CD4-positive, alpha-beta memory T cell (primary cell): ENCODE measurements at regions not wholly inside any gene's neighbourhood (a gene's known extent, or its start where the extent isn't known, plus 50 kb on each side); places are given as distances from the start of the nearest gene placed in this dataset.

Experiments
- CTCF ChIA-PET: fragments of 350-600 bp; sonication (Branson Sonifier 250); formaldehyde crosslinking; loops from one replicate; lab custom pipeline; 2021; ENCODE audit warnings: inconsistent platforms; ENCODE audit not compliant: partially characterized antibody; lab: Charles Lee
- POLR2A ChIA-PET: fragments of 350-600 bp; sonication (Branson Sonifier 250); formaldehyde crosslinking; loops from one replicate; lab custom pipeline; 2021; ENCODE audit not compliant: partially characterized antibody; lab: Charles Lee
- DNase-seq, 5 donors: peaks; one replicate each; pipeline versions ENCODE4 v3.0.0 to v3.0.0-alpha.2; 2020 to 2022; ENCODE audit warnings: mixed read lengths in 1 of 5
- H3K27ac ChIP-seq: one replicate; pipeline ENCODE4 v1.7.0; 2013; ENCODE audit warnings: low read depth, low read length
- H3K27me3 ChIP-seq: 2 replicates; pipeline ENCODE4 v1.7.0; 2013; ENCODE audit warnings: mild to moderate bottlenecking, low read length, moderate library complexity; ENCODE audit not compliant: insufficient read depth
- H3K36me3 ChIP-seq: 2 replicates; pipeline ENCODE4 v1.7.0; 2013; ENCODE audit warnings: mild to moderate bottlenecking, low read length, moderate library complexity; ENCODE audit not compliant: insufficient read depth
- H3K4me1 ChIP-seq: 2 replicates; pipeline ENCODE4 v1.7.0; 2013; ENCODE audit warnings: mild to moderate bottlenecking, low read length, moderate library complexity; ENCODE audit not compliant: insufficient read depth
- H3K4me3 ChIP-seq, 2 donors: one replicate each; pipeline ENCODE4 v1.7.0; 2013; ENCODE audit warnings: low read length in 2 of 2, mild to moderate bottlenecking in 1 of 2
- H3K9me3 ChIP-seq, 2 donors: one replicate each; pipeline ENCODE4 v1.7.0; 2013; ENCODE audit warnings: low read length in 2 of 2, control low read depth in 1 of 2; ENCODE audit not compliant: control insufficient read depth in 1 of 2
- H3K27ac Mint-ChIP-seq, 7 donors: one replicate each; pipeline ENCODE4 v1.8.0; 2020 to 2021; ENCODE audit warnings: mixed read lengths in 7 of 7, mild to moderate bottlenecking in 6 of 7, inconsistent platforms in 3 of 7, moderate library complexity in 3 of 7
- H3K27me3 Mint-ChIP-seq, 2 donors: one replicate each; pipeline ENCODE4 v1.8.0; 2020 to 2021; ENCODE audit warnings: mixed read lengths in 2 of 2
- H3K36me3 Mint-ChIP-seq, 2 donors: one replicate each; pipeline ENCODE4 v1.8.0; 2020 to 2021; ENCODE audit warnings: mixed read lengths in 2 of 2, inconsistent platforms in 1 of 2, mild to moderate bottlenecking in 1 of 2
- H3K4me1 Mint-ChIP-seq, 4 donors: one replicate each; pipeline ENCODE4 v1.8.0; 2020 to 2021; ENCODE audit warnings: mixed read lengths in 4 of 4, mild to moderate bottlenecking in 1 of 4
- H3K4me3 Mint-ChIP-seq, 8 donors: one replicate each; pipeline ENCODE4 v1.8.0; 2020 to 2021; ENCODE audit warnings: mixed read lengths in 8 of 8, mild to moderate bottlenecking in 7 of 8, moderate library complexity in 6 of 8, inconsistent platforms in 3 of 8
- H3K9me3 Mint-ChIP-seq, 8 donors: one replicate each; pipeline ENCODE4 v1.8.0; 2020 to 2021; ENCODE audit warnings: mixed read lengths in 8 of 8, mild to moderate bottlenecking in 5 of 8, inconsistent platforms in 3 of 8, moderate library complexity in 1 of 8
- intact Hi-C: fragments of 100-400 bp; cut with micrococcal nuclease; formaldehyde crosslinking; loops from one replicate; pipeline ENCODE4 v1.15.1; 2023

DNA sequence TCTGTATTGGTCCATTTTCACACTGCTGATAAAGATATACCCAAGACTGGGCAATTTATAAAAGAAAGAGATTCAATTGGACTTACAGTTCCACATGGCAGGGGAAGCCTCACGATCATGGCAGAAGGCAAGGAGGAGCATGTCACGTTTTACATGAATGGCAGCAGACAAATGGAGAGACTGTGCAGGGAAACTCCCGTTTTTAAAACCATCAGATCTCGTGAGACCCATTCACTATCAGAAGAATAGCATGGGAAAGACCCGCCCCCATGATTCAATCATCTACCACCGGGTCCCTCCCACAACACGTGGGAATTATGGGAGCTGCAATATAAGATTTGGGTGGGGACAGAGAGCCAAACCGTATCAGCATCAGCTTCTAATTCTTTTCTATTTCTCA lies 217.0 kb downstream of the ANAPC1 start:
- ChIA-PET CTCF (interaction anchor here (1.6 kb wide), 1 partner anchor 9 kb away, joined by 4 read pairs; no protein-coding TSS in a partner anchor), POLR2A (no interaction called here)
- Histone ChIP-seq H3K27me3 (no peaks in the 10 kb centered on the region), H3K36me3 (no peaks in the 10 kb centered on the region), H3K9me3 (no peaks in the 10 kb centered on the region), H3K4me1 (peaks cover 8% of the 10 kb centered on the region), H3K27ac (no peak overlapping the region), H3K4me3 (no peak overlapping the region)
- intact Hi-C loops: no loop called here
- Mint-ChIP-seq H3K4me1 (peaks cover 0 to 9% (median 6%) of the 10 kb centered on the region in 4 donors), H3K4me3 (no peak overlapping the region), H3K9me3 (no peaks in the 10 kb centered on the region), H3K27me3 (no peaks in the 10 kb centered on the region), H3K27ac (no peak overlapping the region), H3K36me3 (no peaks in the 10 kb centered on the region)
- DNase-seq: no peak

DNA sequence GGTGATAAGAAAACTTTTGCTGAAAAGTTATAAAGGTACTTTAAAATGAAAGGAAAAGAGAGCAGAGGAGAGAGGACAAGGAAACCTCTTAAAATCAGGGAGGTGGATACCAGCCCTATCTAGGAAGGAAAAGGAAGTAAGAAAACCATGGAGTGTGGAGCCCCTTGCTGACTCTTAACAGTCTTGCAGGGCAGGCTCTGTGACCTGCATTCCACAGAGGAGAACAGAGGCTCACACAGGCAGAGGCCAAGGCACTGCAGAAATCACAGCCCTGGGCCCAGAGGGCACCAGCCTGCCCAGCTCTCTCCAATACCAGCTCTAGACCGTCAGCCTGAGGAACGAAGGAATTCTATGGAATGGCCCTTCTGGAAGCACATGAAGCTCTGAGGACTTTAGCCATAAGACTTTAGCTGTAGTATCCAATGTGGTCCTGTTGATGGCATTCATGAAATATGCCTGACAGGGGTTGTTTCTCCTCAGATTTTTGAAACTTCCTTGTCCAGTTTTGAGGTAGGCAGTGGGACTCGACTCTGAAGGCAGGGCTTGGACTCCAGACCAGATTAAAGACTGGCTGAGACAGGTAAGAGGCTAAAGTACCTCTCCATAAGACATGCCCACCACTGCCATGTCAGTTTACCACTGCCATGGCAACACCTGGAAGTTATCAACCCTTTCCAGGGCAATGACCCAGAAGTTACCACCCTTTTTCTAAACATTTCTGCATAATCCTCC lies 216.3 kb downstream of the ANAPC1 start:
- H3K36me3 Mint-ChIP-seq: no peaks in the 10 kb centered on the region
- Histone ChIP-seq H3K27ac (no peak overlapping the region), H3K9me3 (no peaks in the 10 kb centered on the region), H3K4me3 (no peak overlapping the region), H3K4me1 (peaks cover 4% of the 10 kb centered on the region), H3K36me3 (no peaks in the 10 kb centered on the region), H3K27me3 (no peaks in the 10 kb centered on the region)
- H3K9me3 Mint-ChIP-seq: no peaks in the 10 kb centered on the region
- CTCF ChIA-PET: interaction anchor here (1.6 kb wide), 1 partner anchor 10 kb away, joined by 4 read pairs; no protein-coding TSS in a partner anchor
- no peak overlapping the region for H3K27ac Mint-ChIP-seq
- H3K27me3 Mint-ChIP-seq: no peaks in the 10 kb centered on the region
- POLR2A ChIA-PET: no interaction called here
- intact Hi-C loops: no loop called here
- peaks cover 0 to 7% (median 5%) of the 10 kb centered on the region in 4 donors for H3K4me1 Mint-ChIP-seq
- no peak overlapping the region for H3K4me3 Mint-ChIP-seq
- DNase-seq: no peak

DNA sequence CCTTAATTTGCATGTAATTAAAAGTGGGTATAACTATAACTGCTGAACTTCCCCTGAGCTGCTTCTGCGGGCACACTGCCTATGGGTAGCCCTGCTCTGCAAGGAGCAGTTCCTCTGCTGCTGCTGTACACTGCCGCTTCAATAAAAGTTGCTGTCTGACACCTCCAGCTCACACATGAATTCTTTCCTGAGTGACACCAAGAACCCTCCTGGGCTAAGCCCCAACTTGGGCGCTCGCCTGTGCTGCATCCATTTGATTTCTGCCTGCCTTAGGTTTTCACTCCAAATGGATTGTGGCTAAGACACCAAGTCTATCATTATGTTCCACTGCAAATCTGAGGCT lies 215.7 kb downstream of the ANAPC1 start:
- POLR2A ChIA-PET: no interaction called here
- H3K9me3 ChIP-seq: no peaks in the 10 kb centered on the region
- Mint-ChIP-seq H3K27me3 (no peaks in the 10 kb centered on the region), H3K27ac (no peak overlapping the region), H3K4me1 (peaks cover 0 to 4% (median under 1%) of the 10 kb centered on the region in 4 donors), H3K4me3 (no peak overlapping the region), H3K9me3 (no peaks in the 10 kb centered on the region), H3K36me3 (no peaks in the 10 kb centered on the region)
- no peak overlapping the region for H3K4me3 ChIP-seq
- H3K27me3 ChIP-seq: no peaks in the 10 kb centered on the region
- no peak for DNase-seq
- CTCF ChIA-PET: interaction anchor here (1.6 kb wide), 1 partner anchor 10 kb away, joined by 4 read pairs; no protein-coding TSS in a partner anchor
- no peaks in the 10 kb centered on the region for H3K4me1 ChIP-seq
- no peaks in the 10 kb centered on the region for H3K36me3 ChIP-seq
- intact Hi-C loops: no loop called here
- no peak overlapping the region for H3K27ac ChIP-seq

DNA sequence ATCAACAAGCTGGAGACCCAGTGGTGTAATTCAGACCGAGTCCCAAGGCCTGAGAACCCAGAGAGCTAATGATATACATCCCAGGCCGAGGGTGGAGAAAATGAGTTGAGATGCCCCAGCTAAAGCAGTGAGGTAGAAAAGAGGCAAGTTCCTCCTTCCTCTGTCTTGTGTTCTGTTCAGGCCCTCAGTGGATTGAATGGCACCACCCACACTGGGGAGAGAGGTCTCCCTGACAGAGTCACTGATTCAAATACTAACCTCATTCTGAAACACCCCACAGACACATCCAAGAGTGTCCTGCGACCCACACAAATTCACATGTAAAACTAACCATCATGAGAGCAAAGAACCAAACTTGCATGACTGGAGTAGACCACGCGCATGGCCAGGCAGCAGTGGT lies 215.3 kb downstream of the ANAPC1 start:
- CTCF ChIA-PET: no interaction called here
- H3K9me3 Mint-ChIP-seq: no peaks in the 10 kb centered on the region
- H3K4me3 Mint-ChIP-seq: no peak overlapping the region
- H3K4me1 Mint-ChIP-seq: no peaks in the 10 kb centered on the region
- H3K27me3 Mint-ChIP-seq: peaks cover 0 to under 1% of the 10 kb centered on the region in 2 donors
- no peaks in the 10 kb centered on the region for H3K27me3 ChIP-seq
- no peak overlapping the region for H3K27ac ChIP-seq
- H3K27ac Mint-ChIP-seq: no peak overlapping the region
- H3K4me1 ChIP-seq: no peaks in the 10 kb centered on the region
- no peaks in the 10 kb centered on the region for H3K9me3 ChIP-seq
- POLR2A ChIA-PET: no interaction called here
- intact Hi-C loops: no loop called here
- no peak overlapping the region for H3K4me3 ChIP-seq
- H3K36me3 ChIP-seq: no peaks in the 10 kb centered on the region
- no peak for DNase-seq
- no peaks in the 10 kb centered on the region for H3K36me3 Mint-ChIP-seq

DNA sequence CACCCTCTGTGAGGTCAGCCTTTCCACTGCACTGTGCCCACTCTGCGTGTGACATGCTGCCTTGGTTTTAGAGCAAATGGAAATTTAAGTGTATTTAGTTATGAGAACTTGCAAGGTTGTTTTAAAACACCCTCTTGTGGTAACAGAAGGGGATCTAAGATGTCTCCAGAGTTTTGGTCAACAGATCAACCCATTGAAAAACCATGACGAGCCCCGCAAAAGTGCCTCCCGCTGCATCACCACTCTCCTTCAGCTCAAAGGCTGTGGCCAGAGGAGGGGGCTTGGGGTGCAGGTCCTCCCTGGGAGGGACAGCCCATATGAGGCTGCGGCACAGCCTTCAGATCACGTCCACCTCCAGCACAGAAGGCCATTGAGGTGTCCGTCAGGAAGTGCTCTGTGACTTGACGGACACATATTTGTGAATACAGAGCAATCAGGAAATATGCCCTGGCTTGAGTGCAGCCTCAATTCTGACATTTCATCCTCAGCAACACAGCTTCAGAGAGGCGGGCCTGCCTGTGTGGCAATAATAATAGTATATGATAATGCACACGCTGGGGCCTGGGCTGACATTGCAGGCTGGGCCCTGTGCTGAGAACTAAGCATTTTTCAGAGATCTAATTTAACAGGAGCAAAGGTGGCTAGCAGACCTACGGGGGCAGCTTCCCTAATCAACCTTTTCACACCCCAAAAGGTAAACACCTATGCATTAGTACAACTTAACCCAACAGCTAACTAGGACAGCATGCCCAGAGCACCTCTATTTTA lies 213.9 kb downstream of the ANAPC1 start:
- H3K9me3 Mint-ChIP-seq: no peaks in the 10 kb centered on the region
- Histone ChIP-seq H3K36me3 (no peaks in the 10 kb centered on the region), H3K9me3 (no peaks in the 10 kb centered on the region), H3K4me3 (no peak overlapping the region), H3K4me1 (no peaks in the 10 kb centered on the region), H3K27me3 (no peaks in the 10 kb centered on the region), H3K27ac (no peak overlapping the region)
- peaks cover 0 to 1% (median 0%) of the 10 kb centered on the region in 4 donors for H3K4me1 Mint-ChIP-seq
- POLR2A ChIA-PET: no interaction called here
- H3K36me3 Mint-ChIP-seq: no peaks in the 10 kb centered on the region
- H3K27ac Mint-ChIP-seq: no peak overlapping the region
- H3K4me3 Mint-ChIP-seq: no peak overlapping the region
- intact Hi-C loops: no loop called here
- H3K27me3 Mint-ChIP-seq: peaks cover 0 to 3% of the 10 kb centered on the region in 2 donors
- DNase-seq: no peak
- CTCF ChIA-PET: no interaction called here

DNA sequence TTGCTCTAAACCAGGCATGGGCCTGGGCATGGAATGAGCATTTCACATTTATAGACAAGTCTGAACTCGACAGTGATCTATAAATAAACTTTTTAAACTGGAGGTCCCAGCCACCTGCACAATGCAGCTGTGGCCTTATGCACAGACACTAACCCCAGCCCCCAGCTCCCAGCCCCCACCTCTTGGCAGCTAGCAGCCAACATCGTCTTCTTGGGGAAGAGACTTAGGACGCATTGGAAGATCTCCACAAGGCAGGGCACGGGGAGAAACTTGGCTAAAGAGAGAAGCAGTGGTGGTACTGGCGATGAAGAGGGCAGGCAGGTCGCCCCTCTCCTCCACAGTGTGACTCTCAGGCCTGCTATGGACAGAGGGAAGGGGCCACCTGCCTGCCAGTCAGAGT lies 213.2 kb downstream of the ANAPC1 start:
- Histone ChIP-seq H3K9me3 (no peaks in the 10 kb centered on the region), H3K4me1 (no peaks in the 10 kb centered on the region), H3K27me3 (no peaks in the 10 kb centered on the region), H3K36me3 (no peaks in the 10 kb centered on the region), H3K27ac (no peak overlapping the region), H3K4me3 (no peak overlapping the region)
- Mint-ChIP-seq H3K4me3 (no peak overlapping the region), H3K4me1 (peaks cover 0 to 1% (median 0%) of the 10 kb centered on the region in 4 donors), H3K36me3 (no peaks in the 10 kb centered on the region), H3K27me3 (peaks cover 0 to 3% of the 10 kb centered on the region in 2 donors), H3K27ac (no peak overlapping the region), H3K9me3 (no peaks in the 10 kb centered on the region)
- ChIA-PET CTCF (no interaction called here), POLR2A (interaction anchor here (0.6 kb wide), 1 partner anchor 20 kb away, joined by 3 read pairs; no protein-coding TSS in a partner anchor)
- intact Hi-C loops: no loop called here
- DNase-seq: no peak

DNA sequence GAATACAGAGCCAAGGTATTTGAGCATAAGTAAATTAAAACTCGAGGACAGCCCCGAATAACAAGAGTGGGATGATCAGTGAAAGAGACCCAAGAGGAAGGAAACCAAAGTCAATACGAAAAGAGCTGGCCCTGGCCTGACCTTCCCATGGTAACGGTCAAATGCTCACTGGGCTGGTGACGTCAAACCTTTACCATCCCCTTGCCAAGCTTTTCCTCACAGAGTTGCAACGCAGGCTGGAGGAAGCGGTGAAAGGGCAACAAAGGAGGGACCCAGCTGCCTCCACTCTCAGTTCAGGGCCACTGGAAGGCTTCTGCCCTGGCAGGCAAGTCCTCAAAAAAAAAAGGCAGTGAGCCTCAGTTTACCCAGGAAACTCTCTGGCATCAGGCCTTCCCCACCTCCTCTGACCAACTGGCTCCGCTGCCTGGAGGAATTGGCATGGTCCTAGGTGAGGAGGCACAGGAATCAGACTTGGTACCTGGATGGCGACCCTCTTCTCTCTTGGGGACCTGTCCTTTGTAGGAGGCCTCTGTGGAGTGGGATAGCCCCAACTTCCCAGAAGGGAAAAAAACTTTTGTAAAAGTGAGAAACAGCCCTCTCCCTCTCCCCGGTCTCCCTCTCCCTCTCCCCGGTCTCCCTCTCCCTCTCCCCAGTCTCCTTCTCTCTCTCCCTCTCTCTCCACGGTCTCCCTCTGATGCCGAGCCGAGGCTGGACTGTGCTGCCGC lies 212.4 kb downstream of the ANAPC1 start:
- H3K36me3 Mint-ChIP-seq: no peaks in the 10 kb centered on the region
- no peak overlapping the region for H3K27ac Mint-ChIP-seq
- peaks cover 0 to 3% of the 10 kb centered on the region in 2 donors for H3K27me3 Mint-ChIP-seq
- Histone ChIP-seq H3K27ac (no peak overlapping the region), H3K9me3 (no peaks in the 10 kb centered on the region), H3K36me3 (no peaks in the 10 kb centered on the region), H3K4me1 (no peaks in the 10 kb centered on the region), H3K4me3 (no peak overlapping the region), H3K27me3 (no peaks in the 10 kb centered on the region)
- POLR2A ChIA-PET: no interaction called here
- no peak for DNase-seq
- H3K9me3 Mint-ChIP-seq: no peaks in the 10 kb centered on the region
- intact Hi-C loops: no loop called here
- no peak overlapping the region for H3K4me3 Mint-ChIP-seq
- peaks cover 0 to 1% (median 0%) of the 10 kb centered on the region in 4 donors for H3K4me1 Mint-ChIP-seq
- CTCF ChIA-PET: no interaction called here
